Upper lobe of left lung (tissue), 6 donors: ENCODE measurements at regions not wholly inside any gene's neighbourhood (a gene's known extent, or its start where the extent isn't known, plus 50 kb on each side); places are given as distances from the start of the nearest gene placed in this dataset.

Experiments used
- ATAC-seq, 2 donors: fragments of 200-7000 bp; cut with Tn5 transposase; one replicate each; pipeline ENCODE4 v1.9.1; 2022; ENCODE audit warnings: mild to moderate bottlenecking in 2 of 2, moderate library complexity in 2 of 2; ENCODE audit not compliant: low FRiP score in 2 of 2
- DNase-seq, 2 donors: peaks; one replicate each; pipeline ENCODE4 v3.0.0-alpha.2; 2019 to 2020
- H3K27ac ChIP-seq, 4 donors: fragments of 200-600 bp; sonication (generic); one replicate each; pipeline ENCODE4 v1.5.1; 2016 to 2019
- H3K27me3 ChIP-seq, 4 donors: fragments of 200-600 bp; sonication (generic); one replicate each; pipeline ENCODE4 v1.5.1; 2017 to 2019
- H3K36me3 ChIP-seq, 4 donors: fragments of 200-600 bp; sonication (generic); one replicate each; pipeline ENCODE4 v1.5.1; 2016 to 2019
- H3K4me1 ChIP-seq, 4 donors: fragments of 200-600 bp; sonication (generic); one replicate each; pipeline ENCODE4 v1.5.1; 2018 to 2019
- H3K4me3 ChIP-seq, 4 donors: fragments of 200-600 bp; sonication (generic); one replicate each; pipeline ENCODE4 v1.5.1; 2017 to 2019; ENCODE audit warnings: mild to moderate bottlenecking in 2 of 4, moderate library complexity in 1 of 4
- H3K9me3 ChIP-seq, 4 donors: fragments of 200-600 bp; sonication (generic); one replicate each; pipeline ENCODE4 v1.5.1; 2018 to 2019
- CTCF ChIP-seq, 6 experiments: fragments of 450-650 bp in 4 of 6; fragments of 200-600 bp in 2 of 6; sonication (generic) in 2 of 6; IDR thresholded peaks; one replicate each; pipeline ENCODE4 v1.5.1; 2016 to 2019; ENCODE audit warnings: antibody characterized with exemption in 6 of 6
- EP300 ChIP-seq, 4 donors: sonication (generic); formaldehyde crosslinking; IDR thresholded peaks; one replicate each; pipeline ENCODE4 v1.5.1; 2017; ENCODE audit warnings: antibody characterized with exemption in 4 of 4, control low read depth in 2 of 4
- POLR2A ChIP-seq, 4 donors: fragments of 450-650 bp; IDR thresholded peaks; one replicate each; pipeline ENCODE4 v1.5.1; 2016 to 2017; ENCODE audit warnings: antibody characterized with exemption in 4 of 4, mild to moderate bottlenecking in 2 of 4
- POLR2AphosphoS5 ChIP-seq, 2 donors: sonication (generic); formaldehyde crosslinking; IDR thresholded peaks; one replicate each; pipeline ENCODE4 v1.5.1; 2017; ENCODE audit warnings: antibody characterized with exemption in 2 of 2
- WGBS, 2 donors: methylation state at CpG; one replicate each; pipeline ENCODE4 v1.1.5; 2017 to 2018; 5-methylcytosine and 5-hydroxymethylcytosine counted together
- donor health status: DM: no; HTN: no; CAD: no; lungs with moderate emphysema.
- donor health status: DM: no; HTN: yes; CAD: no; lungs with severe emphysema.

GRCh38 chr7:26468625-26469024, 177.0 kb downstream of the SNX10 start:
- Histone ChIP-seq H3K27ac (no peak overlapping the region), H3K4me3 (no peak overlapping the region), H3K27me3 (no peaks in the 10 kb centered on the region), H3K36me3 (no peaks in the 10 kb centered on the region), H3K4me1 (no peaks in the 10 kb centered on the region), H3K9me3 (no peaks in the 10 kb centered on the region)
- WGBS, 2 donors: 59 to 70% methylated on average over 5 to 6 of the region's 7 CpGs
- ATAC-seq (peak in 1 of 2 donors; percentile 51), DNase-seq (peak in 1 of 2 donors; percentile 31)
- TF ChIP-seq CTCF (IDR thresholded peaks at IDR 0.05): no peak
- no peak for TF ChIP-seq POLR2AphosphoS5 (IDR thresholded peaks at IDR 0.05)
- no peak for TF ChIP-seq EP300 (IDR thresholded peaks at IDR 0.05)
- no peak for TF ChIP-seq POLR2A (IDR thresholded peaks at IDR 0.05)

DNA sequence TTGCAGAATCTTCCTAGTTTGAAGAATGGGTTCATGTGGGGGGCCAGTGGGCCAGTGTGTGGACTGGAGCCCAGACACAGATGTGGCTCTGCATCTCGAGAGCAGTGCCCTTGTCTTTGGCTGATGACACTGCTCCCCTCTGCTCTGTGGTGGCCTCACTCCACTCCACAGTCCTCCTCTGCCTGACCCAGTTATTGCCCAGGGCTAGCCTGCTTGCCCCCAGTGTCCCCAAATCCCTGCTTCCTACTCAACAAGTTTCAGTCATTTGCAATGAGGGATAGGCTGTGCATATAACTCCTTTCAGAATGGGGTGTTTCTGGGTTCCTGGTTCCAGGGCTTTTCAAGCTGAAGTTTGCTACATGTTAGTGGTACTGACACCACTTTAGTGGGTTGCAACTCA, 177.5 kb downstream of the SNX10 start:
- H3K4me3 ChIP-seq: no peak overlapping the region
- no peaks in the 10 kb centered on the region for H3K27me3 ChIP-seq
- no peak for TF ChIP-seq POLR2A (IDR thresholded peaks at IDR 0.05)
- TF ChIP-seq EP300 (IDR thresholded peaks at IDR 0.05): no peak
- TF ChIP-seq CTCF (IDR thresholded peaks at IDR 0.05): no peak
- no peak for TF ChIP-seq POLR2AphosphoS5 (IDR thresholded peaks at IDR 0.05)
- no peaks in the 10 kb centered on the region for H3K9me3 ChIP-seq
- no peaks in the 10 kb centered on the region for H3K4me1 ChIP-seq
- no peak for DNase-seq
- no peak for ATAC-seq
- 69 to 89% methylated on average over 1 of the region's 1 CpG for WGBS, 2 donors
- H3K27ac ChIP-seq: no peak overlapping the region
- H3K36me3 ChIP-seq: no peaks in the 10 kb centered on the region

DNA sequence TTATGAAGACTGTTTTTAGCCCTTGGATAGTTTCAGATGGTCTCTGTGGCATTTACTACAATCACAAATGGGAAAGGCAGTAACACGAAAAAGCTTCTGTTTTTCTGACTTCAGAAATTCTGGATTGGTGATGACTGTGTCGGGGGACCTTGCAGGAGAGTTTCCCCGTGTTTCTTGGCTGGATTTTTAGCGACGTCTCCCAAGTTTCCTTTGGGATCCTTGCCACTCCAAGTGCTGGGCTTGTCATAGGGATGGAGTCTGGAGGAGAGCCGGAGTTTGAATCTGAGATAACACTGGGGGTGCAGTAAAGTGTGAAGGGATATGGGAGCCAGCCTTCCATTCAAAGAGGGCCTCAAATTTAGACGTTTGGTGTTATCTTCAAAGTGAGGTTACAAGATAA, 179.0 kb downstream of the SNX10 start:
- no peaks in the 10 kb centered on the region for H3K27me3 ChIP-seq
- H3K9me3 ChIP-seq: no peaks in the 10 kb centered on the region
- H3K4me3 ChIP-seq: no peak overlapping the region
- 87 to 88% methylated on average over 7 of the region's 7 CpGs for WGBS, 2 donors
- no peak overlapping the region for H3K27ac ChIP-seq
- TF ChIP-seq CTCF (IDR thresholded peaks at IDR 0.05) (no peak), POLR2AphosphoS5 (IDR thresholded peaks at IDR 0.05) (no peak), POLR2A (IDR thresholded peaks at IDR 0.05) (no peak), EP300 (IDR thresholded peaks at IDR 0.05) (no peak)
- no peak for DNase-seq
- no peaks in the 10 kb centered on the region for H3K36me3 ChIP-seq
- H3K4me1 ChIP-seq: no peaks in the 10 kb centered on the region
- ATAC-seq: no peak

- ATAC-seq: no peak
- no peak for TF ChIP-seq CTCF (IDR thresholded peaks at IDR 0.05)
- no peak for TF ChIP-seq POLR2A (IDR thresholded peaks at IDR 0.05)
- no peak for TF ChIP-seq POLR2AphosphoS5 (IDR thresholded peaks at IDR 0.05)
- no peak for TF ChIP-seq EP300 (IDR thresholded peaks at IDR 0.05)
- no peak overlapping the region for H3K4me3 ChIP-seq
- H3K4me1 ChIP-seq: no peaks in the 10 kb centered on the region
- no peaks in the 10 kb centered on the region for H3K9me3 ChIP-seq
- no peaks in the 10 kb centered on the region for H3K27me3 ChIP-seq
- peak in 1 of 2 donors; percentile 54 for DNase-seq
- H3K36me3 ChIP-seq: no peaks in the 10 kb centered on the region
- 91% methylated on average over 9 of the region's 9 CpGs for WGBS, 2 donors
- H3K27ac ChIP-seq: no peak overlapping the region
Measured at GRCh38 chr7:26471306-26472075, 179.8 kb downstream of the SNX10 start.

- no peak for TF ChIP-seq POLR2A (IDR thresholded peaks at IDR 0.05)
- TF ChIP-seq POLR2AphosphoS5 (IDR thresholded peaks at IDR 0.05): no peak
- no peak for TF ChIP-seq EP300 (IDR thresholded peaks at IDR 0.05)
- no peak for TF ChIP-seq CTCF (IDR thresholded peaks at IDR 0.05)
- H3K27ac ChIP-seq: no peak overlapping the region
- 91 to 96% methylated on average over 2 of the region's 2 CpGs for WGBS, 2 donors
- ATAC-seq: no peak
- H3K36me3 ChIP-seq: no peaks in the 10 kb centered on the region
- H3K27me3 ChIP-seq: no peaks in the 10 kb centered on the region
- no peaks in the 10 kb centered on the region for H3K4me1 ChIP-seq
- no peak overlapping the region for H3K4me3 ChIP-seq
- H3K9me3 ChIP-seq: no peaks in the 10 kb centered on the region
- no peak for DNase-seq
Measured at GRCh38 chr7:26472971-26473370, 181.3 kb downstream of the SNX10 start.
